GM12878 (cell line): ENCODE measurements at regions not wholly inside any gene's neighbourhood (a gene's known extent, or its start where the extent isn't known, plus 50 kb on each side); places are given as distances from the start of the nearest gene placed in this dataset.

Source experiments
- ATAC-seq: fragments of 200-7000 bp; cut with Tn5 transposase; 3 replicates; pipeline ENCODE4 v1.9.1; 2020; ENCODE audit warnings: mild to moderate bottlenecking, moderate library complexity
- BruUV-seq: library from RNA; stranded (reverse); fragments of 400-500 nt; replicated peaks from 2 replicates; lab custom pipeline; 2021; lab: Mats Ljungman, UMichigan
- CTCF ChIA-PET: fragments of 300-600 bp; sonication (Branson Sonifier 250); formaldehyde crosslinking; extraction: SDS; loops from one replicate; lab custom pipeline; 2021; ENCODE audit warnings: inconsistent platforms; lab: Yijun Ruan, JAX
- POLR2A ChIA-PET: fragments of 350-600 bp; formaldehyde crosslinking; extraction: SDS; loops from one replicate; lab custom pipeline; 2021; ENCODE audit warnings: inconsistent platforms; lab: Charles Lee
- RAD21 ChIA-PET: fragments of 300-600 bp; sonication (Branson Sonifier 250); formaldehyde crosslinking; loops from one replicate; lab custom pipeline; 2023; ENCODE audit warnings: antibody characterized with exemption; ENCODE audit not compliant: unreplicated experiment; lab: Charles Lee
- SMC1A ChIA-PET: fragments of 300-600 bp; sonication (Branson Sonifier 250); formaldehyde crosslinking; loops from one replicate; lab custom pipeline; 2023; ENCODE audit not compliant: unreplicated experiment, uncharacterized antibody; lab: Charles Lee
- DNase-seq: peaks from one replicate; pipeline ENCODE4 v3.0.0-alpha.2; 2011; ENCODE audit warnings: low read depth, low spot score
- FAIRE-seq: peaks from 3 replicates; lab custom pipeline; 2011; peaks lifted over from hg19 to GRCh38; lab: Jason Lieb, UNC
- H2AFZ ChIP-seq: 2 replicates; pipeline ENCODE4 v1.6.0; 2011; ENCODE audit warnings: low read depth, low read length, control low read depth; ENCODE audit not compliant: control insufficient read depth
- H3K27ac ChIP-seq: 2 replicates; pipeline ENCODE4 v1.5.1; 2011; ENCODE audit warnings: control low read depth; ENCODE audit not compliant: control insufficient read depth, insufficient read depth
- H3K27me3 ChIP-seq, 2 experiments: replicated peaks in 1 of 2; 2 replicates each; pipeline versions ENCODE4 v1.6.0 to v1.6.1; 2011; ENCODE audit warnings: low read length in 1 of 2; ENCODE audit not compliant: control insufficient read depth in 2 of 2, insufficient read depth in 2 of 2
- H3K36me3 ChIP-seq, 2 experiments: 2 replicates each; pipeline ENCODE4 v1.5.1; 2011; ENCODE audit warnings: low read length in 1 of 2; ENCODE audit not compliant: control insufficient read depth in 2 of 2, insufficient read depth in 2 of 2
- H3K4me1 ChIP-seq: 2 replicates; pipeline ENCODE4 v1.6.1; 2011; ENCODE audit warnings: mild to moderate bottlenecking, low read length, moderate library complexity, mixed read lengths; ENCODE audit not compliant: control insufficient read depth, insufficient read depth
- H3K4me2 ChIP-seq: 2 replicates; pipeline ENCODE4 v1.6.0; 2011; ENCODE audit warnings: control low read depth; ENCODE audit not compliant: control insufficient read depth, insufficient read depth
- H3K4me3 ChIP-seq: fragments of 200-600 bp; sonication (generic); 2 replicates; pipeline ENCODE4 v1.5.1; 2016
- H3K79me2 ChIP-seq: 2 replicates; pipeline ENCODE4 v1.6.0; 2011; ENCODE audit warnings: low read length; ENCODE audit not compliant: control insufficient read depth, insufficient read depth
- H3K9ac ChIP-seq: 2 replicates; pipeline ENCODE4 v1.8.0; 2011; ENCODE audit warnings: low read length, control low read depth, mixed read lengths; ENCODE audit not compliant: control insufficient read depth, insufficient read depth
- H3K9me3 ChIP-seq: replicated peaks from 3 replicates; pipeline ENCODE4 v1.5.1; 2011; ENCODE audit warnings: mild to moderate bottlenecking, low read length; ENCODE audit not compliant: control insufficient read depth, insufficient read depth
- H4K20me1 ChIP-seq: 2 replicates; pipeline ENCODE4 v1.6.0; 2011; ENCODE audit not compliant: control insufficient read depth, insufficient read depth
- DPF2 ChIP-seq: fragments of 450-650 bp; IDR thresholded peaks from 2 replicates; pipeline ENCODE4 v1.6.1; 2017; ENCODE audit warnings: mild to moderate bottlenecking
- EED ChIP-seq: sonication (generic); IDR thresholded peaks from 2 replicates; pipeline ENCODE4 v1.6.1; 2016; ENCODE audit warnings: antibody characterized with exemption, low read depth
- IKZF1 ChIP-seq: fragments of 450-650 bp; conservative IDR thresholded peaks from 2 replicates; pipeline ENCODE4 v1.6.1; 2017; ENCODE audit warnings: antibody characterized with exemption, mild to moderate bottlenecking
- IKZF2 ChIP-seq, 2 experiments: fragments of 450-650 bp; IDR thresholded peaks; 2 replicates each; pipeline ENCODE4 v1.6.1; 2017; ENCODE audit warnings: mild to moderate bottlenecking in 2 of 2, moderate library complexity in 2 of 2
- MEF2B ChIP-seq: fragments of 450-650 bp; IDR thresholded peaks from 2 replicates; pipeline ENCODE4 v1.6.1; 2018; ENCODE audit warnings: mild to moderate bottlenecking, moderate library complexity; ENCODE audit not compliant: partially characterized antibody, poor library complexity, severe bottlenecking
- NFYB ChIP-seq: IDR thresholded peaks from 2 replicates; pipeline ENCODE4 v1.6.1; 2011; ENCODE audit warnings: low read depth, mild to moderate bottlenecking, low read length, improper control_type of control experiment, moderate library complexity; ENCODE audit not compliant: insufficient read depth
- NR2C1 ChIP-seq: fragments of 450-650 bp; IDR thresholded peaks from 2 replicates; pipeline ENCODE4 v1.6.1; 2017; ENCODE audit warnings: antibody characterized with exemption, mild to moderate bottlenecking, moderate library complexity
- NR2F1 ChIP-seq: fragments of 450-650 bp; conservative IDR thresholded peaks from 2 replicates; pipeline ENCODE4 v1.6.1; 2017; ENCODE audit warnings: mild to moderate bottlenecking
- RUNX3 ChIP-seq: IDR thresholded peaks from 2 replicates; pipeline ENCODE4 v1.6.1; 2012; ENCODE audit warnings: low read length, inconsistent platforms
- SP1 ChIP-seq: IDR thresholded peaks from one replicate; pipeline ENCODE4 v1.6.1; 2011; ENCODE audit warnings: low read depth, low read length
- SPI1 ChIP-seq: IDR thresholded peaks from 2 replicates; pipeline ENCODE4 v1.6.1; 2011; ENCODE audit warnings: low read depth, mild to moderate bottlenecking, low read length, moderate library complexity, borderline replicate concordance; ENCODE audit not compliant: insufficient read depth
- TCF12 ChIP-seq: IDR thresholded peaks from 2 replicates; pipeline ENCODE4 v1.6.1; 2011; ENCODE audit warnings: low read depth, mild to moderate bottlenecking, low read length
- TCF3 ChIP-seq: IDR thresholded peaks from 2 replicates; pipeline ENCODE4 v1.6.1; 2012; ENCODE audit warnings: low read depth, mild to moderate bottlenecking, low read length, borderline replicate concordance; ENCODE audit not compliant: insufficient read depth
- USF1 ChIP-seq: IDR thresholded peaks from 2 replicates; pipeline ENCODE4 v1.6.1; 2011; ENCODE audit warnings: borderline replicate concordance, low read depth, mild to moderate bottlenecking, moderate library complexity, mixed read lengths, low read length; ENCODE audit not compliant: insufficient read depth; ENCODE audit errors: extremely low read length
- YY1 ChIP-seq: IDR thresholded peaks from 2 replicates; pipeline ENCODE4 v1.6.1; 2011; ENCODE audit warnings: low read depth, mild to moderate bottlenecking, low read length
- WGBS: methylation state at CpG from one replicate; pipeline ENCODE4 v1.1.6; 2016; ENCODE audit warnings: low lambda C conversion rate; ENCODE audit not compliant: insufficient replicate concordance, insufficient coverage; ENCODE audit errors: missing lambda C conversion rate; 5-methylcytosine and 5-hydroxymethylcytosine counted together
- in situ Hi-C: fragments of 300-500 bp; cut with MboI; formaldehyde crosslinking; loops from 9 replicates; pipeline ENCODE4 v1.14.3; 2018; ENCODE audit warnings: mixed read lengths
- intact Hi-C: fragments of 100-400 bp; cut with micrococcal nuclease; formaldehyde crosslinking; loops from one replicate; pipeline ENCODE4 v1.14.2; 2022; ENCODE audit not compliant: unreplicated experiment
- TF ChIP-seq, protein P1 (sequence below): IDR thresholded peaks from 2 replicates; pipeline ENCODE4 v1.6.1; 2011; ENCODE audit warnings: low read depth, low read length, improper control_type of control experiment, borderline replicate concordance

- Histone ChIP-seq H3K9me3 (no peaks in the 10 kb centered on the region; the same call in 1 of the 3 replicates), H3K4me3 (no peak overlapping the region), H3K4me1 (no peaks in the 10 kb centered on the region), H3K9ac (no peak overlapping the region), H4K20me1 (no peaks in the 10 kb centered on the region), H3K79me2 (no peaks in the 10 kb centered on the region), H3K36me3 (no peaks in the 10 kb centered on the region), H3K4me2 (no peak overlapping the region), H3K27me3 (no peaks in the 10 kb centered on the region), H2AFZ (no peak overlapping the region), H3K27ac (no peak overlapping the region)
- 7% methylated on average over 3 of the region's 3 CpGs for WGBS
- FAIRE-seq (no peak), DNase-seq (no peak), ATAC-seq (peak; percentile 85)
- intact Hi-C loops (loop anchor here (1.0 to 2.0 kb wide), 2 partner anchors 23 to 36 kb away; no protein-coding TSS in a partner anchor), in situ Hi-C loops (no loop called here)
- RAD21 ChIA-PET, result interaction anchor here (0.6 to 7.5 kb wide), 33 partner anchors 9 to 571 kb away, joined by 3 to 136 read pairs (median 8); partner anchors contain the start of gene PTPN13
- CTCF ChIA-PET, result interaction anchor here (0.6 to 9.3 kb wide), 37 partner anchors 11 to 714 kb away, joined by 3 to 210 read pairs (median 5); partner anchors contain the start of genes C4orf36 and PTPN13
- SMC1A ChIA-PET, result interaction anchor here (0.6 to 9.3 kb wide), 40 partner anchors 8 to 441 kb away, joined by 3 to 142 read pairs (median 4); partner anchors contain the start of gene PTPN13
- POLR2A ChIA-PET, result interaction anchor here (1.0 to 2.6 kb wide), 9 partner anchors 10 to 114 kb away, joined by 3 to 17 read pairs (median 4); partner anchors contain the start of gene PTPN13
- TF ChIP-seq IKZF1 (peak; percentile 70), IKZF2 (IDR thresholded peaks at IDR 0.05) (peak; percentile 57 to 59; a peak in 2 of 4 replicates), NFYB (0 out of 2 replicates have a peak, but pooled peaks have one; percentile 12), DPF2 (0 out of 2 replicates have a peak, but pooled peaks have one; percentile 34), RUNX3 (peak; percentile 60; the same call in 1 of the 2 replicates), EED (peak; percentile 48), MEF2B (peak; percentile 83), TCF12 (0 out of 2 replicates have a peak, but pooled peaks have one; percentile 47), TCF3 (no peak), SPI1 (peak; percentile 23; the same call in 1 of the 2 replicates), YY1 (0 out of 2 replicates have a peak, but pooled peaks have one; percentile 11), NR2F1 (peak; percentile 64), SP1 (peak; percentile 14), USF1 (no peak), NR2C1 (no peak)
- TF ChIP-seq, protein P1, sequence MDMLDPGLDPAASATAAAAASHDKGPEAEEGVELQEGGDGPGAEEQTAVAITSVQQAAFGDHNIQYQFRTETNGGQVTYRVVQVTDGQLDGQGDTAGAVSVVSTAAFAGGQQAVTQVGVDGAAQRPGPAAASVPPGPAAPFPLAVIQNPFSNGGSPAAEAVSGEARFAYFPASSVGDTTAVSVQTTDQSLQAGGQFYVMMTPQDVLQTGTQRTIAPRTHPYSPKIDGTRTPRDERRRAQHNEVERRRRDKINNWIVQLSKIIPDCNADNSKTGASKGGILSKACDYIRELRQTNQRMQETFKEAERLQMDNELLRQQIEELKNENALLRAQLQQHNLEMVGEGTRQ, result no peak
- BruUV-seq, result no TSS peak
Measured at GRCh38 chr4:86521373-86521969, 72.6 kb upstream of the PTPN13 start.
